ENCODE measurements at regions not wholly inside any gene's neighbourhood (a gene's known extent, or its start where the extent isn't known, plus 50 kb on each side); places are given as distances from the start of the nearest gene placed in this dataset.

GRCh38 chrX:10902001-10902400, 209.1 kb upstream of the HCCS start:
- Histone ChIP-seq H3K4me3 (ENCODE audit: low read length) (no peak overlapping the region), H3K27ac (ENCODE audit: low read length) (no peak overlapping the region), H3K4me1 (ENCODE audit: control insufficient read depth, insufficient read depth, low read length) (no peaks in the 10 kb centered on the region), H3K9me3 (ENCODE audit: control insufficient read depth, low read length) (no peaks in the 10 kb centered on the region), H3K27me3 (ENCODE audit: control insufficient read depth, insufficient read depth) (no peaks in the 10 kb centered on the region)
- intact Hi-C loops (cut with DNase I), result no loop called here
- WGBS, result 94% methylated on average over 2 of the region's 2 CpGs
- ATAC-seq (no peak), DNase-seq (no peak)

- ATAC-seq (no peak), DNase-seq (no peak)
- intact Hi-C loops (cut with DNase I), result no loop called here
- no peaks in the 10 kb centered on the region for H3K4me1 ChIP-seq (ENCODE audit: control insufficient read depth, insufficient read depth, low read length)
- H3K27me3 ChIP-seq (ENCODE audit: control insufficient read depth, insufficient read depth), result no peaks in the 10 kb centered on the region
- H3K4me3 ChIP-seq (ENCODE audit: low read length), result no peak overlapping the region
- H3K27ac ChIP-seq (ENCODE audit: low read length), result no peak overlapping the region
- H3K9me3 ChIP-seq (ENCODE audit: control insufficient read depth, low read length), result no peaks in the 10 kb centered on the region
Observed at GRCh38 chrX:10903523-10903922, 207.6 kb upstream of the HCCS start.

- H3K4me3 ChIP-seq (ENCODE audit: low read length), result no peak overlapping the region
- ATAC-seq (no peak), DNase-seq (no peak)
- intact Hi-C loops (cut with DNase I), result no loop called here
- no peak overlapping the region for H3K27ac ChIP-seq (ENCODE audit: low read length)
- H3K27me3 ChIP-seq (ENCODE audit: control insufficient read depth, insufficient read depth), result no peaks in the 10 kb centered on the region
- 61% methylated on average over 2 of the region's 2 CpGs for WGBS
- no peaks in the 10 kb centered on the region for H3K4me1 ChIP-seq (ENCODE audit: control insufficient read depth, insufficient read depth, low read length)
- H3K9me3 ChIP-seq (ENCODE audit: control insufficient read depth, low read length), result no peaks in the 10 kb centered on the region
Observed at GRCh38 chrX:10904220-10904619, 206.9 kb upstream of the HCCS start.

GRCh38 chrX:10906866-10907265, 204.3 kb upstream of the HCCS start:
- Histone ChIP-seq H3K9me3 (ENCODE audit: control insufficient read depth, low read length) (no peaks in the 10 kb centered on the region), H3K27me3 (ENCODE audit: control insufficient read depth, insufficient read depth) (no peaks in the 10 kb centered on the region), H3K4me1 (ENCODE audit: control insufficient read depth, insufficient read depth, low read length) (no peaks in the 10 kb centered on the region), H3K4me3 (ENCODE audit: low read length) (no peak overlapping the region), H3K27ac (ENCODE audit: low read length) (no peak overlapping the region)
- intact Hi-C loops (cut with DNase I), result no loop called here
- no peak for DNase-seq
- ATAC-seq, result no peak
- 93% methylated on average over 1 of the region's 1 CpG for WGBS

GRCh38 chrX:10922159-10922558, 189.0 kb upstream of the HCCS start:
- Histone ChIP-seq H3K4me1 (ENCODE audit: control insufficient read depth, insufficient read depth, low read length) (no peaks in the 10 kb centered on the region), H3K9me3 (ENCODE audit: control insufficient read depth, low read length) (no peaks in the 10 kb centered on the region), H3K27me3 (ENCODE audit: control insufficient read depth, insufficient read depth) (no peaks in the 10 kb centered on the region), H3K4me3 (ENCODE audit: low read length) (no peak overlapping the region), H3K27ac (ENCODE audit: low read length) (no peak overlapping the region)
- intact Hi-C loops (cut with DNase I), result no loop called here
- ATAC-seq, result no peak
- no peak for DNase-seq

- H3K4me3 ChIP-seq (ENCODE audit: low read length), result no peak overlapping the region
- H3K27ac ChIP-seq (ENCODE audit: low read length), result no peak overlapping the region
- no peaks in the 10 kb centered on the region for H3K9me3 ChIP-seq (ENCODE audit: control insufficient read depth, low read length)
- intact Hi-C loops (cut with DNase I), result no loop called here
- H3K27me3 ChIP-seq (ENCODE audit: control insufficient read depth, insufficient read depth), result no peaks in the 10 kb centered on the region
- 71% methylated on average over 1 of the region's 1 CpG for WGBS
- H3K4me1 ChIP-seq (ENCODE audit: control insufficient read depth, insufficient read depth, low read length), result no peaks in the 10 kb centered on the region
- DNase-seq (no peak), ATAC-seq (no peak)
Observed at GRCh38 chrX:10922835-10923234, 188.3 kb upstream of the HCCS start.

GRCh38 chrX:10923466-10923865, 187.7 kb upstream of the HCCS start:
- Histone ChIP-seq H3K9me3 (ENCODE audit: control insufficient read depth, low read length) (no peaks in the 10 kb centered on the region), H3K4me1 (ENCODE audit: control insufficient read depth, insufficient read depth, low read length) (no peaks in the 10 kb centered on the region), H3K27ac (ENCODE audit: low read length) (no peak overlapping the region), H3K4me3 (ENCODE audit: low read length) (no peak overlapping the region), H3K27me3 (ENCODE audit: control insufficient read depth, insufficient read depth) (no peaks in the 10 kb centered on the region)
- 52% methylated on average over 3 of the region's 3 CpGs for WGBS
- intact Hi-C loops (cut with DNase I), result no loop called here
- ATAC-seq (no peak), DNase-seq (no peak)

GRCh38 chrX:10926404-10926803, 184.7 kb upstream of the HCCS start:
- Histone ChIP-seq H3K4me1 (ENCODE audit: control insufficient read depth, insufficient read depth, low read length) (no peaks in the 10 kb centered on the region), H3K4me3 (ENCODE audit: low read length) (no peak overlapping the region), H3K9me3 (ENCODE audit: control insufficient read depth, low read length) (no peaks in the 10 kb centered on the region), H3K27ac (ENCODE audit: low read length) (no peak overlapping the region), H3K27me3 (ENCODE audit: control insufficient read depth, insufficient read depth) (no peaks in the 10 kb centered on the region)
- ATAC-seq (no peak), DNase-seq (no peak)
- 47% methylated on average over 1 of the region's 1 CpG for WGBS
- intact Hi-C loops (cut with DNase I), result no loop called here

- intact Hi-C loops (cut with DNase I), result no loop called here
- WGBS, result 67% methylated on average over 1 of the region's 1 CpG
Observed at GRCh38 chrX:10926891-10927290, 184.2 kb upstream of the HCCS start.

GRCh38 chrX:10929747-10930146, 181.4 kb upstream of the HCCS start:
- Histone ChIP-seq H3K27ac (ENCODE audit: low read length) (no peak overlapping the region), H3K4me1 (ENCODE audit: control insufficient read depth, insufficient read depth, low read length) (no peaks in the 10 kb centered on the region), H3K27me3 (ENCODE audit: control insufficient read depth, insufficient read depth) (no peaks in the 10 kb centered on the region), H3K9me3 (ENCODE audit: control insufficient read depth, low read length) (no peaks in the 10 kb centered on the region), H3K4me3 (ENCODE audit: low read length) (no peak overlapping the region)
- no peak for DNase-seq
- WGBS, result 65% methylated on average over 4 of the region's 4 CpGs
- no peak for ATAC-seq
- intact Hi-C loops (cut with DNase I), result no loop called here

More at GRCh38 chrX:10926891-10927290, 184.2 kb upstream of the HCCS start:
- Histone ChIP-seq H3K4me1 (ENCODE audit: control insufficient read depth, insufficient read depth, low read length) (no peaks in the 10 kb centered on the region), H3K27ac (ENCODE audit: low read length) (no peak overlapping the region), H3K27me3 (ENCODE audit: control insufficient read depth, insufficient read depth) (no peaks in the 10 kb centered on the region), H3K9me3 (ENCODE audit: control insufficient read depth, low read length) (no peaks in the 10 kb centered on the region), H3K4me3 (ENCODE audit: low read length) (no peak overlapping the region)
- DNase-seq (no peak), ATAC-seq (no peak)

- no peak overlapping the region for H3K4me3 ChIP-seq (ENCODE audit: low read length)
- intact Hi-C loops (cut with DNase I), result no loop called here
- WGBS, result 88% methylated on average over 1 of the region's 1 CpG
Observed at GRCh38 chrX:10930151-10930550, 181.0 kb upstream of the HCCS start.

GRCh38 chrX:10931976-10932375, 179.2 kb upstream of the HCCS start:
- Histone ChIP-seq H3K4me3 (ENCODE audit: low read length) (no peak overlapping the region), H3K27ac (ENCODE audit: low read length) (no peak overlapping the region), H3K9me3 (ENCODE audit: control insufficient read depth, low read length) (no peaks in the 10 kb centered on the region), H3K4me1 (ENCODE audit: control insufficient read depth, insufficient read depth, low read length) (no peaks in the 10 kb centered on the region), H3K27me3 (ENCODE audit: control insufficient read depth, insufficient read depth) (no peaks in the 10 kb centered on the region)
- intact Hi-C loops (cut with DNase I), result no loop called here
- DNase-seq, result no peak
- WGBS, result 87% methylated on average over 6 of the region's 6 CpGs
- ATAC-seq, result no peak

More at GRCh38 chrX:10930151-10930550, 181.0 kb upstream of the HCCS start:
- ATAC-seq (no peak), DNase-seq (no peak)
- H3K4me1 ChIP-seq (ENCODE audit: control insufficient read depth, insufficient read depth, low read length), result no peaks in the 10 kb centered on the region
- no peaks in the 10 kb centered on the region for H3K27me3 ChIP-seq (ENCODE audit: control insufficient read depth, insufficient read depth)
- H3K9me3 ChIP-seq (ENCODE audit: control insufficient read depth, low read length), result no peaks in the 10 kb centered on the region
- H3K27ac ChIP-seq (ENCODE audit: low read length), result no peak overlapping the region

Measured in right cardiac atrium (tissue), 5 donors.